Activated CD4-positive, alpha-beta T cell treated with anti-CD3 and anti-CD28 coated beads, Interleukin-2, amount 50 U/mL, for 16 hours (primary cell): ENCODE measurements at regions not wholly inside any gene's neighbourhood (a gene's known extent, or its start where the extent isn't known, plus 50 kb on each side); places are given as distances from the start of the nearest gene placed in this dataset.

Source experiments
- DNase-seq: peaks from one replicate; pipeline ENCODE4 v3.0.0-alpha.2; 2020

GRCh38 chr11:119519796-119520195 lies 96.8 kb upstream of the THY1 start:
- no peak for DNase-seq

GRCh38 chr11:119518746-119519730 lies 96.1 kb upstream of the THY1 start:
- DNase-seq: no peak

- DNase-seq: no peak
Observed at GRCh38 chr11:119515771-119516400, 92.9 kb upstream of the THY1 start.

- DNase-seq: no peak
Observed at GRCh38 chr11:119513806-119514170, 90.8 kb upstream of the THY1 start.

GRCh38 chr11:119513131-119513805 lies 90.3 kb upstream of the THY1 start:
- no peak for DNase-seq

- DNase-seq: no peak
Observed at GRCh38 chr11:119512369-119512768, 89.4 kb upstream of the THY1 start.

- no peak for DNase-seq
Observed at GRCh38 chr11:119511614-119512306, 88.8 kb upstream of the THY1 start.

- DNase-seq: peak; percentile 58
Observed at GRCh38 chr11:119509969-119510401, 87.0 kb upstream of the THY1 start.

- no peak for DNase-seq
Observed at GRCh38 chr11:119509282-119509841, 86.4 kb upstream of the THY1 start.

- DNase-seq: no peak
Observed at GRCh38 chr11:119506436-119506835, 83.5 kb upstream of the THY1 start.

- no peak for DNase-seq
Observed at GRCh38 chr11:119505861-119506260, 82.9 kb upstream of the THY1 start.

- no peak for DNase-seq
Observed at GRCh38 chr11:119505071-119505470, 82.1 kb upstream of the THY1 start.

GRCh38 chr11:119504371-119504770 lies 81.4 kb upstream of the THY1 start:
- no peak for DNase-seq

GRCh38 chr11:119501777-119502405 lies 78.9 kb upstream of the THY1 start:
- DNase-seq: no peak

- no peak for DNase-seq
Observed at GRCh38 chr11:119497717-119498116, 74.7 kb upstream of the THY1 start.

GRCh38 chr11:119496997-119497396 lies 74.0 kb upstream of the THY1 start:
- no peak for DNase-seq

GRCh38 chr11:119496469-119496868 lies 73.5 kb upstream of the THY1 start:
- no peak for DNase-seq

- DNase-seq: no peak
Observed at GRCh38 chr11:119493712-119494111, 70.7 kb upstream of the THY1 start.

GRCh38 chr11:119491753-119492510 lies 69.0 kb upstream of the THY1 start:
- no peak for DNase-seq

- no peak for DNase-seq
Observed at GRCh38 chr11:119490253-119491006, 67.5 kb upstream of the THY1 start.

GRCh38 chr11:119489087-119489486 lies 66.1 kb upstream of the THY1 start:
- no peak for DNase-seq
